ENCODE measurements at regions not wholly inside any gene's neighbourhood (a gene's known extent, or its start where the extent isn't known, plus 50 kb on each side); places are given as distances from the start of the nearest gene placed in this dataset.

- DNase-seq (ENCODE audit: low read depth in 2 of 3, low spot score in 2 of 3), result no peak
Measured at GRCh38 chr18:69215161-69215560, 185.5 kb upstream of the DOK6 start.

DNA sequence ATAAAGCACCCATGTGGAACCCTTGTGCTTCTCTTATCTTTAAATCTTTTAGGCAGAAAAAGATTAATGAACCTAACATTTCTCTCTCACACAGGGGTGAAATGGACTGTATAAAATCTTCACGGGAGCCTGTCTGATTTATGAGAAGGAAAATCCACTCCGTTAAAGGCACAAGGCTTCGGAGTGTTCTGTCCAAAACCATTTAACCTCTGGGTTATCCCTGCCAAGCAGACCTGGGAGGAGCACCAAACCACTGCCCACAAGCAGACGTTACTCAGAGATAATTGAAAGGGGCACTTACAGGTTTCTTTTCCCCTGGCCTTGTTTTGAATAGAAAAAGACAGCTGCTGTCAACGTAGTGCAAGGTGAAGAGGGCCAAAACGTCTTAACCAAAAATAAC lies 184.4 kb upstream of the DOK6 start:
- no peak for DNase-seq (ENCODE audit: low read depth in 2 of 3, low spot score in 2 of 3)

DNA sequence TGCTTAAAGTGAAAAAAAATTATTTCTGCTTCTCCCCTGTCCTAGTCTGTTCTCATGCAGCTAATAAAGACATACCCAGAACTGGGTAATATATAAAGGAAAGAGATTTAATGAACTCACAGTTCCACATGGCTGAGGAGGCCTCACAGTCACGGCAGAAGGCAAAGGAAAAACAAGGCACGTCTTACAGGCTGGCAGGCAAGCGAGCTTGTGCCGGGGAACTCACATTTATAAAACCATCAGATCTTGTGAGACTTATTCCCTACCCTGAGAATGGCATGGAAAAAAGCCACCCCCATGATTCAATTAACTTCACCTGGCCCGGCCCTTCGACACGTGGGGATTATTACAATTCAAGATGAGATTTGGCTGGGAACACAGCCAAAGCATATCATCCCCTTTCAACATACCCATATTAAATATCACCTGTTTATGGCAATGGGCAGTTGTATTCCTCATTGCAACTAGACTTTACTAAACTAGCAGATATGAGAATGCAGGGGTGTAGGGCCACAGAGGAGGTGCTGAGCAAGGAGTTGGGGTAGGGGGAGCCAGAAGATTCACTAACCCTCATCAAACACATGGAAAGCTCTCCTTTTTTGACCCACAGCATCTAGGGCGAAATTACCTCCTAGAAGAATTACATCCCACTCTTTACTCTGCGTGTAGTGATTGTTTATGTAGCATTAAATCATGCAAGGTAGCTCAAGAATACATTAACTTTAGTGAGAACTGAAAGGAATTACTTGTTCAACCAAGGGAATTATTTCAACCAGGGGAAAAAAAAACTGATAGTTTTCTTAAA lies 183.3 kb upstream of the DOK6 start:
- DNase-seq (ENCODE audit: low read depth in 2 of 3, low spot score in 2 of 3), result no peak

DNA sequence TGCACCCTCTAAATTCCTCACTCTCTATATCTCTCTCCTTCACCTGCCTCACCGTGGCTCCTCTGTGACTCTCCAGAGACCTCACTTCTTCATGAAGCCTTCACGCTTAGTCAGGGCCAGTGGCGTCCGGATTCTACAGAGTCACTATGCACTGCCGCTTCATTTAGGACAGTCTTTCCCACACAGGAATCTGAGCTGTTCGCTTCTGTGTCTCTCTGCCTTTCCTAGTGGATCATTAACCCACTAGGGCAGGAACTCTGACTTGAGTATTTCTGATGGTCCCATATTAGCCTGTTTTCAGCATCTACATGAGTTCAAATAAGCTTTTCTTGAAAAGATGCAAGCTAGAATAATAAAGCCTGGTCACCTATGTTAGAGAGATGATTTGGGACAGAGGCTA lies 180.2 kb upstream of the DOK6 start:
- DNase-seq (ENCODE audit: low read depth in 2 of 3, low spot score in 2 of 3), result no peak

DNA sequence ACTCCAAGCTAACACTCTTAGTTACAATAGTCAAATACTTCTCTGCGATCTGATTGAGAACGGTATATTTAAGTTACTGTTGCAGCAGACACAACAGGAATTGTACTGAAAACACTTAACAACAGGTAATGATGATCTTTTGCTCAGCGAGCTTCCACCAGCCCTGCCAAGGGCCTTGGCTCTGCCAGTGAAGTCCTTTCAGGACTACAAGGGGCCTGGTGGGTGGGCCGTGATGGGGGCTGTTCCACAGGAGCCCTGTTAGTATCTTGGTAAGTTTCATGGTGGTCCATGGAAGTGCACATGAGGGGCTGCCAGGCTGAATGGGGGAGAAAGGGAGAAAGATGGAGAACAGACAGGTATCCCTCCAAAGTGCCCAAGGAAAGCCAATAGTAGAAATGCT lies 178.6 kb upstream of the DOK6 start:
- no peak for DNase-seq (ENCODE audit: low read depth in 2 of 3, low spot score in 2 of 3)

- DNase-seq (ENCODE audit: low read depth in 2 of 3, low spot score in 2 of 3), result no peak
Measured at GRCh38 chr18:69226971-69227370, 173.7 kb upstream of the DOK6 start.

- DNase-seq (ENCODE audit: low read depth in 2 of 3, low spot score in 2 of 3), result no peak
Measured at GRCh38 chr18:69230204-69230603, 170.5 kb upstream of the DOK6 start.

- no peak for DNase-seq (ENCODE audit: low read depth in 2 of 3, low spot score in 2 of 3)
Measured at GRCh38 chr18:69233465-69234054, 167.1 kb upstream of the DOK6 start.

DNA sequence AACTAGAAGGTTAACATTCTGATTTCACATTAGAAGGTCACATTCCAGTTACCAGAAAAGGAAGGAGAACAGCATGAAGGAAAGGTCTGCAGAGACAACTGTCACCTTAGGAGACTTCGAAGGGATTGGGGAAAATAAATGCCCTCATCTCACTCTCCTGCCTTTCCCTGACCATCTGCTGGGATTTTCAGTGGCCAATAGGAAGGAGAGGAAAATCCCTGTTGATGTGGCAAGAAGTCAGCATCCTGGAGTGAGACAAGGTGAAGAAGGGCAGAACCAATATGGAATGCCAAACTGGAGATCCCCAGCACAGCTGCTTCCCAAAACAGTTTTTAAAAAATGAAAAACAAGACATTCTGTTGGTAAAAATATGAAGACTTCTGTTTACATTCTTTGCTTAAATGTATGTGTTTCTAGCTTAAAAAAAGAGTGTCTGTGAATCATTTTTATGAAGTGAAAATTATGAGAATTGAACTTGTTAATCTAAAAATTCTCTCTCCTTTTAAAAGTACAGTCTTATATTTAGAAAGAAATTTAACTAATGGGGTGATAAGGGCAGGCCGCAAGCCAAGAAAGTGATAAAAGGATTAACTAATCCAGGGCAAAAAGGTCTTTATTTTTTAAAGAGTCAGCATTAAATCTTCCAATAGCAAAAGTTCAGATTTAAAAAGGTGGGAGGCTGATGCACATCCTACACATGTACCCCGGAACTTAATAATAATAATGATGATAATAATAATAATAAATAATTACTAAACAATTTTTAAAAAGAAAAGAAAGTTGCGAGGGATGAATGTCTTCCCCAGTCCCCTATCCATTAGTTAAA lies 160.6 kb upstream of the DOK6 start:
- no peak for DNase-seq (ENCODE audit: low read depth in 2 of 3, low spot score in 2 of 3)

- DNase-seq (ENCODE audit: low read depth in 2 of 3, low spot score in 2 of 3), result no peak
Measured at GRCh38 chr18:69246027-69246426, 154.7 kb upstream of the DOK6 start.

- no peak for DNase-seq (ENCODE audit: low read depth in 2 of 3, low spot score in 2 of 3)
Measured at GRCh38 chr18:69250305-69251151, 150.2 kb upstream of the DOK6 start.

GRCh38 chr18:69257861-69258458 lies 142.7 kb upstream of the DOK6 start:
- DNase-seq (ENCODE audit: low read depth in 2 of 3, low spot score in 2 of 3), result no peak

DNA sequence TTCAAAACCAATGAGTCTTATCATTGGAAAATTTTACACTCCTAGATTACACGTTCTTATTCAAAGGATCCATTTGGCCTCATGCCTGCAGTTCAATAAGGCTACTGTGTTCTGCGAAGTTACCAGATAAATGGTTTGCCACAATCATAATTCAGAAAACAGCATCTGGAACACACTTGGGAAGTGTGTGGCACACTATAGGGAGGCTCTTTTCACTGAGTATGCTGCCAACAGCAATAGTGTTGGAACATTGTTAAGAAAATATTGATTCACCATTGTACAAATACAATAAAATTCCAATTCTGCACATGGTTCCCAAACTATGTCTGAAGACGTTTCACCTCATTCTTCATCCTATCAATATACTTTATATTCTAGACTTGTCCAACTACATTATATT lies 141.4 kb upstream of the DOK6 start:
- DNase-seq (ENCODE audit: low read depth in 2 of 3, low spot score in 2 of 3), result no peak

GRCh38 chr18:69261406-69261805 lies 139.3 kb upstream of the DOK6 start:
- no peak for DNase-seq (ENCODE audit: low read depth in 2 of 3, low spot score in 2 of 3)

DNA sequence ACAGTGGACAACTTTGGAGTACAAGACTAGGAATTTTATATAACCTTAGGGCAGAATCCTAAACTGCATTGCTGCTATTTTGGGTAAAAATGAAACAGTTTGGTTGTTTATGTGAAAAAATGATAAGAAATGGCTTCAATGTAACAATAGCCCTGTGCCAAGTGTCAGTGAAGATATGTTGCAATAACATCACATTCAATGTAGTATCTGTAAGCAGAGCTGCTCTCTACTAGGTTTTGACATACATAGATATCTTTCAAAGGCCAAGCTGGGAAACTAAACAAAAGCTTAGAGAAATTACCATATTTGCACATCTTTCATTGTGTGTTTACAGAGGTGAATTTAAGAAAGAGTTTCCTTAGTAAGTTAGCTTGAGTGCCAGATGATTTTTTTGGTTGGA lies 135.0 kb upstream of the DOK6 start:
- DNase-seq (ENCODE audit: low read depth in 2 of 3, low spot score in 2 of 3), result no peak

DNA sequence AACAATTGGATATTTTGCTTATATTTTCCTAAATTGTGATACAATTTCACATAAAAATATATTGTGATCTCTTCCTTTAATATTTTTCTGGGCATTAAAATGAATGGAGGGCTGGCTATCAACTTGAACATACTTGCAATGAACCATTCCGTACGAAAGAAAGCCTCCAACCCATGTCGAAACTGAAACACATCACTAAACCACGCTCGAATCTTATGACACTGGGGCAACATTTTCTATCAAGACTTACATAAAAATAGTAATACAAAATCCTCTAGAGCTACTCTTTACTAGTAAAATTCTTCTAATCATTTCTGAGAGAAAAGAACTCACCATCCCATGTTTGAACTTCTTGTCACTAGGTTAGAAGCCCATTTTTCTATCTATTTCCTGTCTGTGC lies 132.8 kb upstream of the DOK6 start:
- DNase-seq (ENCODE audit: low read depth in 2 of 3, low spot score in 2 of 3), result no peak

DNA sequence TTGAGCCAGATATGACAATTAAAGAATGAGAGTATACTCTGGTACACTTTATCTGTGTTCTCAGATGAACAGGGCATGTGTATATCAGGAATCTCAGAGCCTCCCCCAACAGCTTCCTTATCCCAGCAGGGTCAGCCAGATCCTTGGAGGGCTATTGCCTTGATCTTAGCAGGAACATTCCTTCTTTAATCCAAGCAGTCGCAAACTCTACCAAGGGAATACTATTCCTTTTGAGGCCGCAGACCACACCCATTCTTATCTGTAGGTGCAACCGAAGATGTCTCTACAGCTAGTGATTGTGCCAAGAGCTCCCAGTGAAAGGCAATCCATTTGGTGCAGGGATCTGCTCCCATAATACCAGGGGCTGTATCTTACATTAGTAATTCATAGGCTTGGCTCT lies 118.3 kb upstream of the DOK6 start:
- no peak for DNase-seq (ENCODE audit: low read depth in 2 of 3, low spot score in 2 of 3)

- no peak for DNase-seq (ENCODE audit: low read depth in 2 of 3, low spot score in 2 of 3)
Measured at GRCh38 chr18:69291044-69291443, 109.6 kb upstream of the DOK6 start.

GRCh38 chr18:69291755-69292154 lies 108.9 kb upstream of the DOK6 start:
- DNase-seq (ENCODE audit: low read depth in 2 of 3, low spot score in 2 of 3), result no peak

DNA sequence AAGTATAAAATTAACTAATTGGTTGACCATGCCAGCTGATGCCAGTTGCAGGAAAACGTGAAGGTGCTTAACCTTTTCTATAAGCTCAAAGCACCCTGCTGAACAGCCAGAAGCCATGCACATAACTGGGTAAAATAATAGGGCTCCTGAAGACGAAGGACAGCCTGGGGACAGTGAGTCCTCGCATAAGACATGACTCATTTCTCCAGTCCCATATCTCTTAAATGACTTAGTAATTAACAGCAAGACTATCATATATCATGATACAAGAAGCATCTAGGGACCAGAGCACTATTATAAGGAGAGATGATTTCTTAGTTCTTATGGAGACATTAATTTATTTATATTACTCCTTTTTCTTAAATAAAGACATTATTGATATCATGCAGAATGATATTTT lies 100.5 kb upstream of the DOK6 start:
- no peak for DNase-seq (ENCODE audit: low read depth in 2 of 3, low spot score in 2 of 3)
